ENCODE measurements at regions not wholly inside any gene's neighbourhood (a gene's known extent, or its start where the extent isn't known, plus 50 kb on each side); places are given as distances from the start of the nearest gene placed in this dataset.

- H3K79me2 ChIP-seq (ENCODE audit: control insufficient read depth, insufficient read depth, low read length): no peaks in the 10 kb centered on the region
- H4K20me1 ChIP-seq (replicated peaks; ENCODE audit: control insufficient read depth, extremely low read depth, insufficient read depth, low read length): no peaks in the 10 kb centered on the region
- FAIRE-seq (no peak), DNase-seq (ENCODE audit: low read depth, low spot score) (no peak)
- no peak overlapping the region for H2AFZ ChIP-seq (ENCODE audit: low read depth, low read length)
- no peak overlapping the region for H3K27ac ChIP-seq (ENCODE audit: insufficient read depth, low read depth, low read length)
- H3K9ac ChIP-seq (replicated peaks; ENCODE audit: extremely low read depth, insufficient read depth, low read length): no peak overlapping the region
- BruUV-seq (replicated peaks): no TSS peak
- no peak overlapping the region for H3K4me3 ChIP-seq (replicated peaks in 1 of 3; ENCODE audit: insufficient read depth in 1 of 3, low read depth in 1 of 3, low read length in 3 of 3)
- intact Hi-C loops (cut with micrococcal nuclease) (no loop called here), dilution Hi-C loops (cut with MboI; ENCODE audit: extremely low pct_ligation_motif_present, low sequenced_read_pairs) (no loop called here)
- ChIA-PET POLR2A (no interaction called here), CTCF (interaction anchor here (1.3 kb wide), 1 partner anchor 31 kb away, joined by 3 read pairs; no protein-coding TSS in a partner anchor)
- H3K27me3 ChIP-seq (ENCODE audit: control insufficient read depth in 2 of 2, insufficient read depth in 2 of 2, low read length in 2 of 2): no peaks in the 10 kb centered on the region
- H3K36me3 ChIP-seq (ENCODE audit: control insufficient read depth in 2 of 2, extremely low read depth in 1 of 2, insufficient read depth in 2 of 2, low read length in 2 of 2): no peaks in the 10 kb centered on the region
- H3K4me2 ChIP-seq (ENCODE audit: insufficient read depth, low read length): no peak overlapping the region
- TF ChIP-seq GATA2 (IDR thresholded peaks at IDR 0.05; ENCODE audit: insufficient read depth, insufficient read length, low read depth, low read length) (no peak), FOS (IDR thresholded peaks at IDR 0.05; ENCODE audit: borderline replicate concordance, insufficient read depth, low read length) (no peak), JUN (IDR thresholded peaks at IDR 0.05; ENCODE audit: borderline replicate concordance, insufficient read depth, insufficient read length, low read depth) (no peak), EZH2 (IDR thresholded peaks at IDR 0.05; ENCODE audit: borderline replicate concordance, low read depth, low read length, severe bottlenecking) (no peak), POLR2A (IDR thresholded peaks at IDR 0.05; ENCODE audit: low read depth, low read length) (no peak), MAX (IDR thresholded peaks at IDR 0.05; ENCODE audit: insufficient read depth, insufficient read length) (no peak), MYC (IDR thresholded peaks at IDR 0.05; ENCODE audit: low read depth, low read length) (no peak), POLR2AphosphoS5 (IDR thresholded peaks at IDR 0.05; ENCODE audit: insufficient read depth, low read depth, low read length) (no peak), CTCF (IDR thresholded peaks at IDR 0.05; ENCODE audit: extremely low read depth in 1 of 2, insufficient read depth in 1 of 2, low read depth in 1 of 2, low read length in 2 of 2) (no peak)
- H3K9me1 ChIP-seq (replicated peaks; ENCODE audit: control insufficient read depth, extremely low read depth, insufficient read depth, low read length): no peaks in the 10 kb centered on the region
- H3K4me1 ChIP-seq (ENCODE audit: control insufficient read depth, extremely low read depth, insufficient read depth, low read length): no peaks in the 10 kb centered on the region
- no peaks in the 10 kb centered on the region for H3K9me3 ChIP-seq (replicated peaks; ENCODE audit: control insufficient read depth, insufficient read depth, low read length)
Observed at GRCh38 chr2:192952245-192952644, 757.5 kb upstream of the TMEFF2 start.

Measured in endothelial cell of umbilical vein (primary cell).